Muscle of arm (tissue), 1 donor: ENCODE measurements at regions not wholly inside any gene's neighbourhood (a gene's known extent, or its start where the extent isn't known, plus 50 kb on each side); places are given as distances from the start of the nearest gene placed in this dataset.
"Not testable (repeated sequence)": the region's sequence is repeated elsewhere in the genome, so short reads cannot be mapped to it uniquely, and the experiment has no call there.

Source experiments
- DNase-seq: peaks from one replicate; pipeline ENCODE4 v3.0.0-alpha.2; 2013

GRCh38 chr11:49442669-49443068 is 234.3 kb upstream of the FOLH1 start:
- no peak for DNase-seq

- not testable (repeated sequence) for DNase-seq
Measured at GRCh38 chr11:49439901-49440300, 231.5 kb upstream of the FOLH1 start.

GRCh38 chr11:49434308-49434707 is 225.9 kb upstream of the FOLH1 start:
- not testable (repeated sequence) for DNase-seq

- DNase-seq: no peak
Measured at GRCh38 chr11:49432242-49432848, 223.9 kb upstream of the FOLH1 start.

GRCh38 chr11:49424136-49424535 is 215.7 kb upstream of the FOLH1 start:
- no peak for DNase-seq

- not testable (repeated sequence) for DNase-seq
Measured at GRCh38 chr11:49418877-49419276, 210.5 kb upstream of the FOLH1 start.

- DNase-seq: no peak
Measured at GRCh38 chr11:49405743-49406142, 197.3 kb upstream of the FOLH1 start.

- DNase-seq: not testable (repeated sequence)
Measured at GRCh38 chr11:49395789-49396188, 187.4 kb upstream of the FOLH1 start.

- DNase-seq: not testable (repeated sequence)
Measured at GRCh38 chr11:49390362-49390761, 182.0 kb upstream of the FOLH1 start.

- DNase-seq: not testable (repeated sequence)
Measured at GRCh38 chr11:49389149-49389548, 180.7 kb upstream of the FOLH1 start.

- DNase-seq: not testable (repeated sequence)
Measured at GRCh38 chr11:49384371-49384770, 176.0 kb upstream of the FOLH1 start.

- DNase-seq: no peak
Measured at GRCh38 chr11:49377978-49378377, 169.6 kb upstream of the FOLH1 start.

- not testable (repeated sequence) for DNase-seq
Measured at GRCh38 chr11:49373866-49374265, 165.5 kb upstream of the FOLH1 start.

GRCh38 chr11:49373385-49373784 is 165.0 kb upstream of the FOLH1 start:
- not testable (repeated sequence) for DNase-seq

- DNase-seq: not testable (repeated sequence)
Measured at GRCh38 chr11:49372137-49372536, 163.7 kb upstream of the FOLH1 start.

GRCh38 chr11:49368556-49368955 is 160.2 kb upstream of the FOLH1 start:
- DNase-seq: not testable (repeated sequence)

GRCh38 chr11:49365375-49365774 is 157.0 kb upstream of the FOLH1 start:
- not testable (repeated sequence) for DNase-seq

GRCh38 chr11:49362994-49363393 is 154.6 kb upstream of the FOLH1 start:
- DNase-seq: not testable (repeated sequence)

- not testable (repeated sequence) for DNase-seq
Measured at GRCh38 chr11:49354536-49354935, 146.1 kb upstream of the FOLH1 start.

GRCh38 chr11:49352868-49353267 is 144.5 kb upstream of the FOLH1 start:
- not testable (repeated sequence) for DNase-seq

GRCh38 chr11:49346627-49347026 is 138.2 kb upstream of the FOLH1 start:
- DNase-seq: not testable (repeated sequence)

- not testable (repeated sequence) for DNase-seq
Measured at GRCh38 chr11:49328485-49329186, 120.2 kb upstream of the FOLH1 start.

- DNase-seq: not testable (repeated sequence)
Measured at GRCh38 chr11:49327766-49328165, 119.4 kb upstream of the FOLH1 start.
